Loucy (cell line): ENCODE measurements at regions not wholly inside any gene's neighbourhood (a gene's known extent, or its start where the extent isn't known, plus 50 kb on each side); places are given as distances from the start of the nearest gene placed in this dataset.

Source experiments
- CTCF ChIP-seq: fragments of 200-600 bp; sonication (generic); conservative IDR thresholded peaks from 2 replicates; pipeline ENCODE4 v1.5.1; 2014; ENCODE audit warnings: mild to moderate bottlenecking, antibody characterized with exemption, low read length
- EZH2phosphoT487 ChIP-seq: fragments of 200-600 bp; IDR thresholded peaks from 2 replicates; pipeline ENCODE4 v1.6.1; 2018; ENCODE audit warnings: antibody characterized with exemption, mild to moderate bottlenecking, moderate library complexity, borderline replicate concordance

- no peak for TF ChIP-seq CTCF
- no peak for TF ChIP-seq EZH2phosphoT487
Measured at GRCh38 chr5:96297867-96298266, 135.2 kb downstream of the PCSK1 start.
